ENCODE measurements at regions not wholly inside any gene's neighbourhood (a gene's known extent, or its start where the extent isn't known, plus 50 kb on each side); places are given as distances from the start of the nearest gene placed in this dataset.
A peak's percentile ranks its signal among the peaks of the same experiment; 100 is the strongest.

DNA sequence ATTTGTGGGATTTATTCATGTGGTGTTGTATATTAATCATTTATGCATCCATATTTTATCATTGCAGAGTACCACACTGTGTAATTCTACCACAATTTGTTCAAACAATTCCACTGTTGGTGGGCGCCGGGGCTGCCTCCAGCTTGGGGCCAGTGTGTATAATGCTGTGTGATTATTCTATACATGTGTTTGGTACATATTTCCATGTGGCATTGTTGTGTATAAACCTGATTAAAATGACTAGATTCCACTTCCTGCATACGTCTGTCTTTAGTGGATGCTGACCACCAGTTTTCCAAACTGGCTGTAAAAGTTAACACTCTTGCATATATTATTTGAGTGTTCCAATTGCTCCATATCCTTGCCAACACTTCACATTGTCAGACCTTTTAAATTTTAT lies 1213.8 kb downstream of the TBC1D22A start:
- DNase-seq, result no peak

DNA sequence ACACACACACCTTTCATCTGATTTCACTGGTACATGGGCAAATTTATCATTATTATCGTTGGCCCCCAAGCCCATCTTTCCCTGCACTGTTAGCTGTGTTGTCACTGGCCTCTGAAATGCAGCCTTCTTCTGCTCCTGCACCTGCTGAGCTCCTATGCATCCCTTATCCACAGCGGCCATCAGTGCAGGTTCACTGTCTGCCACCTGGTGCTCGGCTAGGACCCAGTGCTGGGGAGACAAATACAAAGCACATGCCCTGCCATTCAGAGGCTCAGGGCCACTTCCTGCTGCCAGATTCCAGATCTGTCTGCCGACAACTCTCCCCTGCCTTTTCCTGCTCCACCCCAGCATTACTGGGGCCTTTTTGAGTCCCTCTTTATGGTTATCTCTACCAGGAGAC lies 1205.4 kb downstream of the TBC1D22A start:
- no peak for DNase-seq

DNA sequence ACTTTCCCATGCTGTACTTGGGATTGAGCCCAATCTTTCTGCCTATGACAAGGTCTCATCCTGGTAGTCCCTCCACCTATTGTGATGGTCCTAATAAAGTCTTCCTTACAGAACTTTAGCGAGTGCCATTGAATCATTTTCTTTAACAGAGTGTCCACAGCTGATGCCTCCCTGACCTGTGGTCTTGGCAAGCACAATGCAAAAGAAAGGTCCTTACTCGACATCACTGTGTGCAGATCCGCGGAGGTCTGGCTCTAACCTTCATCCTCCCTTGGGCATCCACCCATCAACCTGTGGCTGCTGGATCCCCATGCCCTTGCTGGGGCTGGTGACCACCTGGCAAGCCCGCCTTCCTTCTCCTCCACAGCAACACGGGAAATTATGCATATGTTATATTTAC lies 1203.9 kb downstream of the TBC1D22A start:
- DNase-seq, result no peak

DNA sequence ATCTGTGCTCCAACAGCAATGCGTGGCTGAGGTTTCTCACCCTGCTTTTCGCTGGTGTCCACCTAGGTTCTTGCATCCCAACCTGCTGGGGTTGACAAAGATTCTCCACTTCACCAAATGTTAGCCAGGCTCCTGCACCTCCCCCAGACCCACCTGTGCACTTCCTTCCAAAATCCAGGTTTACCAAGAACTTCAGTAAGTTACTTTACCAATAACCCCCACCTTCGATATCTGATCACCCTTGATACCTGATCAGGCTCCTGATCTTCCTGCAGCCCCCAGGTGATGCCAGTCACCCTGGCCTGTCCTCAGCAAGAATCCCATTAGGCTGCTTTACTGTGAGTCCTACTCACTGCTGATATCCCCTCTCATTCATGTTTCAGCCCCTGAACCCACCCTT lies 1203.4 kb downstream of the TBC1D22A start:
- no peak for DNase-seq

DNA sequence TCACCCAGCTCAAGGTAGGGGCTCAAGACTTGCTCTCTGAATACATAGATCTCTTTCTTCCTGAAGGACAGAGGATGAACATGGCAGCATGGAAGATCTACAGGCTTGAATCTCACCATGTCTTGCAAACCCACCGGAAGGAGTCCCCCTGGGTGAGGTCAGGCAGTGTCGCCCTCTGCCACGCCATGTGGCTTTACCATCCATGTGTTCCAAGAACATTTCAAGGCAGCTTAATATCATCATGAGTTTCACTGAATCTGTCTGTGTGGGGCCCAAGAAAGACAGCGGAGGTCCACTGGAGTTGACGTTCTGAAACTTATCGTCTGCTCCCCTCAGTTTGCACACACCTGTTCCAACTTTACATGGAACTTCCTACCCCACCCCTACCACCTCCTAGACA lies 1202.6 kb downstream of the TBC1D22A start:
- no peak for DNase-seq

DNA sequence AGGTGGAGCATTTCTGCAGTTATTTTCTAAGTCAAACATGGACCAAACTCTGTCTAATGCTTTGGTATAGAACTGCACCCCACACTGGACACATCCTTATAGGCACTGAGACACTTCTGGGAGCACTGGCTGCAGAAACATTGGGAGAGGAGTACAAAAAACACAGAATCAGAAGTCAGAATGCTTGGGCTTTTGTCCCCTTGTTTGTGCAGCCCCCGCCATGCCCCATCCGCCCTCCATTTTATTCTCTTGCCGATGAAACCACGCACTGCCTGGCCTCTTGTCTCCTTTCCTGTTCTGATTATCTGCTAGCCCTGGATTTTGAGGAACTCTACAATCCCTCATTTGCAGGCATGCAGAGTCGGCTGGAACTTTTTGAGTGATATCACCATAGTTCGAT lies 1201.2 kb downstream of the TBC1D22A start:
- no peak for DNase-seq

DNA sequence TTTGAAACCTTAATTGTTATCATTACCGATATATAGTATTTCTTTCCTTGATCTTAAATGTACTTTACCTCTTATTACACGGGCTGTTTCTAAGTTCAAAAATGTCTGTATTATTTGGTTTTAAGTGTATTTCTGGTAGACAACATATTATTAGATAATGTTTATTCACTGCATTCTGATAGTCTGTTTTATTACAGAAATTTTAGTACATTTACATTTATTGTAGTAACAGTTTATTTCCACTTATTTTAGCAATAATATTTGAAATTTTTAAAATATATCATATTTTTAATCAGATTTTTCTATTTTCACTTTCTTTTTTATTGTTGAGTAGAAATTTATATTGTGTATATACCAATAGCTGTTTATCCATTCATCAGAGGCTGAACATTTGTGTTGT lies 1195.2 kb downstream of the TBC1D22A start:
- DNase-seq, result no peak

DNA sequence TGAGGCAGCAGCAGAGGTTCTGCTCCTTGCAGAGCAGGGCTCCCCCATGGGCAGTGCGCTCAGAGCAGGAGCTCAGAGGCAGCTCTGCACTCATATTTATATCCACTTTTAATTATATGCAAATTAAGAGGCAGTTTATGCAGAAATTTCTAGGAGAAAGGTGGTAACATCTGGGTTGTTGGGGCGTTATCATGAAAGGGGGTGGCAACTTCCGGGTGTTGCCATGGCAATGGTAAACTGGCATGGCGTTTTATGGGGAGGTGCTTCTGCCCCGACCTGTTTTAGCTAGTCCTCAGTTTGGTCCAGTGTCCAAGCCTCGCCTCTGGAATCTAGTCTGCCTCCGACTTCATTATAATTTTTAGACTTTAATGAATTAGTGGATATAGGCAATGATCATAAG lies 1191.7 kb downstream of the TBC1D22A start:
- DNase-seq, result no peak

DNA sequence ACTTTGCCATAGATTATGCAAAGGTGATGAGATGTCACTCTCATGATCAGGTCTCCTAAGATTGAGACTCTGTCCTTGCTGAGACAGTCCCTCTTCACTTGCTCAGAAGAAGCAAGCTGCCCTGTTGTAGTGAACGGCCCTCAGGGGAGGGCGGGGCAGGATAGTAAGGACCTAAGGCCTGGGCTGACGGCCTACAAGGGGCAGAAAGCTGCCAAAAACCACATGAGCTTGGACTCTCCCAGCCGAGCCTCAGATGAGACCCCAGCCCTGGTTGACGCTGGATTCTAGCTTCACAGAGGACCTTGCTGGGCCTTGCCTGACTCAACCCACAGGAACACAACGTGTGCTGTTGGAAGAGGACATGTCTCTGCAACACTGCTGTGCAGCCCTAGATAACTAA lies 1182.5 kb downstream of the TBC1D22A start:
- no peak for DNase-seq

DNA sequence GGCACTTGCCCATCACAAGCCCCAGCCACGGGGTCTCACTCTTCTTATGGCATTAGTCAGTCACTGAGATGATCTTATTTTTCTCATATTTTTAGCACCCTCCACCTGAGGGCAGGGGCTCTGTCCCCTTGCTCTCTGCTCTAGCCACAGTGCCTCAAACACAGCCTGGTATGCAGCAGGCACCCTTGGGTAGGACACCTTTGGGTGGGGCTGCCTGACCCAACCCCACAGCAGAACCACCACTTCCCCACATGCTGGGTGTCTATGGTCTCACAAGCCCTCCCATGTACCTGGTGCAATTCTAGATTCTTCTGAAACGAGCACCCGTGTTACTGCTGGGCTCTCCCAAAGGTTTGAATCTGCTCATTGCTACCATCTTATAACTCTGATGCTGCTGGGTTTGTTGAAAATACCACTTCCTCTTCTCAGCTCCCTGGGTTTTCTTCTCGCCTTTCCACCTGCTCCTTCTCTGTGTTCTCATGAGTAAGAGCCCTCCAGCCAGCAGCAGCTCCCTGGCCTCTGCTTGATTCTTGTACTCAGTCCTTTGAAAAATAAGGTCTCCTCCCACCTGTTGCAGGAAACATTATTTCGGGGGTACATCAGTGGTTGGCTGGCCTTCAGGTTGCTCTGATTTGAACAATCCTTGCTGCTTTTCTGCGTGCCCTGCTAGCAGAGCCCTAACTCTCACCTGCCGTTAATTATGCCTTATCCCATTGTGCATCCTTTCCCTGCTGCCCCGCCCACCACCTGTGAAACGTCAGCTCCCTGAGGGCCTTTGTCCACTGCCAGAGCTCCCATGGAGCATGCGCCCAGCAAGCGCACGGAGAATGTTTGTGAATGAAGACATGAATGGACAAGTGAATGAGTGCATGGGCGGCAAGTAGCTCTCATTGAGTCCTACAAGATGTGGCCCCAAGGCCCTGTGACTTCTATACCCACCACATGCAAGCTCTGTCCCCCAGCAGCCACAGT lies 1181.6 kb downstream of the TBC1D22A start:
- no peak for DNase-seq

DNA sequence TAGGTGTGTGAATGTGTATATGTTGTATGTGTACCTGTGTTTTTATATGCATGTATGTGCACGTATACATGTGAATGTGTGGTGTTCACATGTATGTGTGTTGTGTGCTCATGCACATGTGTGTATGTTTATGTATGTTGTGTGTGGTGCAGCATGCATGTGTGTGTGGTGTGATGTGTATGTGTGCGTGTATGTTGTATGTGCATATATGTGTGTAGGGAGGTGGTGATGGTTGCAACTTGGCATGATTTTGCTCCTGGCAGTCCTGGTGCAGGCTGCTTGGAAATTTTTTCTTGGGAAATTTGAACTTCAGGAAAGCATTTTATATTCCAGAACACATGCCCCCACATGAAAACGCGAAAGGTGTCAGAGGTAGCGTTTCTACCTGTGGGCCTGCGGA lies 1177.8 kb downstream of the TBC1D22A start:
- DNase-seq, result no peak

DNA sequence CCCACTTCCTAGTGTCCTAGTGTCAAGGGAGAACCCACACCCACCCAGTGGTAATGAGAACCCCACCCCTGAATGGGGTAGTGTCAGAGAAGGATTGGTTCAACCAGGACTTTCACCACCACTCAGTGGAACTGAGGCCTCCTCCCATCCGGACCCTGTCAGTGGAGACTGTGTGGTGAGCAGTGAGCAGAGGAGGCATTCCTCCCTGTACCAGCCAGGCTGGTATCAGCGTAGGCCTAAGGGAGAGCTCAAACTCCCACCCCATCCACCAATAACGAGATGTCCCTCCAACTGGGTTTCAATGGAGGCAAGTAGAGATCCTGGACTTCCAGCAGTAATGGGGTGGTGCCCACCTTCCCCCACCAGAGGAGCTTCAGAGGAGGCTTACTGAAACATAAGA lies 1171.4 kb downstream of the TBC1D22A start:
- no peak for DNase-seq

DNA sequence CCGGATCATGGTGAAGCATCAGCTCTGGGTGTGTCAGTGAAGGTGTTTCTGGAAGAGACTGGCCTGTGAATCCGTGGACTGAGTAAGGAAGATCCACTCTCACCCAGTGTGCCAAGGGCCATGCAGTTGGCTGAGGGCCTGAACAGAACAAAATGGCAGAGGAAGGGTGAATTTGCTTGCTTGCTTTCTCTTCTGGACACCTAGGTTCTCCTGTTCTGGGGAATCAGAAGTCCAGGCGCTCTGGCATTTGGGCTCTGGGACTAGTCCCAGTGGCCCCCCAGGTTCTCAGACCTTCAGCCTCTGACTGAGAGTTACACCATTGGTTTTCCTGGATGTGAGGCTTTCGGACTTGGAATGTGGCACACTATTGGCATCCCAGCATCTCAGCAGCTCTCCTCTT lies 1170.8 kb downstream of the TBC1D22A start:
- no peak for DNase-seq

DNA sequence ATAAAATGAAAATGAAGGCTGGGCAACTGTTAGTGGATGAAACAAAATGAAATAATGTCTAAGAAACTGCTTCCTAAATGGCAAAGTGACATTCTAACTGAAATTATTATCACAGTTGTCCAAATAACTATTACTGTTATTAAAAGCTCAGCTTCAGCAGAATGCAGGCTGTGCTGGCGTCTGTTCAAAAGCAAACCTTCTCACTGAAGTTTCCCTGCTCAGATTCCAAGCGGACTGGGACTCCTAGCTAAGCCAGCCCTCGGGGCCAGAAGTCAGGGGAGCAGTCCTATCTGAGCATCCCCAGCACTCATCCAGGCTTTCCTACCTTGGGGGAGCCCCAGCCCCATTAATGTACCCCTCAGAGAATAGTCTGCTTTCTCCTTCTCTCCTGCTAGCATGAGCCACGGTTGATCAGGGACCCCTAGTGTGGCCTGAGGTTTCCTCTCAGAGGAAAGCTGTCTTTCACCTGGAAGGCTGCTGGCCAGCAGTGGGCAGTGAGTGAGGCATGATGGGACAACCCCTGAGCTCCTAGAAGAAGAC lies 1167.3 kb downstream of the TBC1D22A start:
- DNase-seq, result no peak

DNA sequence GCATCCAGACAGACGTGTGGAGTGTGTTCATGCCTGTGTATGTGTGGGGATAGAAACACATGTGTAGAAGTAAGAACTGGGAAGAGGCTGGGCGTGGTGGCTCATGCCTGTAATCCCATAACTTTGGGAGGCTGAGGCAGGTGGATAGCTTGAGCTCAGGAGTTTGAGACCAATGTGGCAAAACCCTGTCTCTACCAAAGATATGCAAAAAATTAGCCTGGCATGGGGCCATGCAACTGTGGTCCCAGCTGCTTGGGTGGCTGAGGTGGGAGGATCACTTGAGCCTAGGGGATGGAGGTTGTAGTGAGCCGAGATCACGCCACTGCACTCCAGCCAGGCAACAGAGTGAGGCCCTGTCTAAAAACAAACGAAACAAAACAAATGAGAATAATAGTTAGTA lies 1166.6 kb downstream of the TBC1D22A start:
- DNase-seq, result no peak

DNA sequence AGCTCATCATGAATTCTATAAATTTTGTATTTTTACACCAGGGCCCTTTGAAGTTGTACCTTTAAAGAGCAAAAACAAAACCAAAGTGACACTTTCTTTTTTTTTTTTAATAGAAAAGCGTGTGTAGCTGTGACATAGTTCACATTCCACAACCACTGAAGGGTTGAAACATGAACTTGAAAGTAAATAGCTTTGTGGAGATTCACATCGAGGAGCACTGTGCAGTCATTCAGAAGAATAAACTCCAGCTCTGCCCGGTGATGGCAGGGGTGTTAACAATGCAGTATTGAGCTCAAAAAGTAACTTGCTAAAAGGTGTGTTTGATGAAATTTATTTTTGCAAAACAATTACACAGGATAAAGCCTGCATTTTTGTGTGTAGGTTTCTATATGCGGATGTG lies 1166.2 kb downstream of the TBC1D22A start:
- DNase-seq, result no peak

DNA sequence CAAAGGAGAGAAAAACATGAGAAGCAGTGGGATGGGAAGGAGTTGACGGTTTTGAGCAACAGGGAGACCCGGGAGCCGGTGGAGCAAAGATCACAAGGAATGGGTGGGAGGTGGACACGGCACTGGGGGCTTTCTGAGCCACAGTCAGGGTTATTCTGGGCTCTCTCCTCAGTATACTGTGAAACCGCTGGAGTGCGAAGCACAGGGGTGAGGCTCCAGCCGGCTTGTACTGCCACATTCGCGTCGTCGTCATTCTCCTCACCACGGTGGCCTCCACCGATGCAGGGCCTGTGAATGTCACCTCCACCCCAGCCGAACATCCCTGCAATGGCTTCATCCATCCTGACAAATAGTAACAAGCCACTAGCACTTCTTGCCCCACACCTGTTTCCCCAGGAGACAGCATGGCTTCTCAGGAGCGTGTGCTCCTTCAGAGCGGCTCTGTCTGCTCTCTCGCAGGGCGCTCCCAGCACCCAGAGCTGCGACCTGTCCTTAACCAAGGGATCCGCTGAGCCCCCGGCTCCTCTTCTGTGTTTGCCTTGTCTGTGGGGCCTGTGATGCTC lies 1165.3 kb downstream of the TBC1D22A start:
- DNase-seq, result no peak

DNA sequence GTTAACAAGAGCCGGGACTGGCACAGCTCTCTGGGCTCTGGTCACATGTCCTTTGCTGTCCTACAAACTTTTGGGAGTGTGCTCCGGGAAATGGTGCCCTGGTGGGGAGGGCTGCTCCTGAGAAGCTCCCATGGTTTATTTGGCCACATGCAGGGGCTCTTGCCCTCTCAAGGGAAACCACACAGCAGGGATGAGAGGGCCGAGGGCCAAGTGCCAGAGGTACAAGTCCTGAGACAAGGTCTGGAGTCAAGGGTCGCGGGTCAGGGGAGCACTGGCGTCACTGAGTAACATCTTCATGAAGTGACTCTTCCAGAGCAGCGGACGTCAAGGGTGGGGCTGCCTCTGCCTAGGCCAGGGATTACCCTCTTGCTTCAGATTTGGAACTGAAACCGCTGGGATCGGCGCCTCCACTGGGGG lies 1160.6 kb downstream of the TBC1D22A start:
- DNase-seq, result no peak

DNA sequence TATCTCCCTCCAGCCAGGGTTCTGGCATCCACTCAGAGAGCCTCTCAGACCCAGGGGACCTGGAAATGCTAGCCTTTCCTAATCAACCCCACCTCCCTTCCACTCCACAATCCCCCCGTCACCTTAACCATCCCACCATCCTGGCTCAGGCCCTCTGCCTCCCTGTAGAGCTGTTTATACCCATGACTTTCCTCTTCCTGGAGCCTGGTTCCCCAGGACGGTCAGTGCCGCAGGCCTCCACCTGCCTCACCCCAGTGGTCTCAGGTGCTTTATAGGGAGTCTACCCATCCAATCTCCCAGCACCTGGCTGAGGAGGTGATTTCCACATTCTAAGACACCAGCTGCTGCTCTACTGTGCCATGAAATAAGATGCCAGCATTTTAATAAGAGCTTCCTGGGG lies 1159.5 kb downstream of the TBC1D22A start:
- DNase-seq, result no peak

DNA sequence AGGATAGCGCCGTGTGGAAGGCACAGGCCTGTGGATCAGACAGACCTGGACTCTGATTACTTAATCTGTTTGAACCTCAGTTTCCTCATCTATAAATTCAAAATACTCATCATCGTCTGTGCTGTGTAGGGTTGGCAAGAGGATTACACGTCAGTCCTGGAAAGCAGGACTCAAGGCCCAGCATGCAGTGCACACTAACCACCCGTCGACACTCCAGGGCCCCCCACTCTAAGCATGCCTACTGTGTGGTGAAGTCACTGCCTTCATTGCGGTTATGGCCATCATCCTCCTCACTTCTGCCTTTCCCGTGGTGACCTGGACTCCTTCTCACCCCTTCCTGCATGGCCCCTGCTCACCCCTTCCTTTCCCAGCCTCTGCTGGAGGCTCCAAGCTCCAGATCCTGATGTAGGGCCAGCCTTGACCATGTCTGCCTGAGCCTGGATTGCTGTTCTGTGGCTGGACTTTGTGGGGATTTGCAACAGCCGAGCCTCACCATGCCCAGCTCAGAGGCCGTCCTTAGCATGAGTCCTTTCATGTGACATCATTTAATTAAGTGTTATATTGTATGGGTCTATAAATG lies 1158.0 kb downstream of the TBC1D22A start:
- no peak for DNase-seq

DNA sequence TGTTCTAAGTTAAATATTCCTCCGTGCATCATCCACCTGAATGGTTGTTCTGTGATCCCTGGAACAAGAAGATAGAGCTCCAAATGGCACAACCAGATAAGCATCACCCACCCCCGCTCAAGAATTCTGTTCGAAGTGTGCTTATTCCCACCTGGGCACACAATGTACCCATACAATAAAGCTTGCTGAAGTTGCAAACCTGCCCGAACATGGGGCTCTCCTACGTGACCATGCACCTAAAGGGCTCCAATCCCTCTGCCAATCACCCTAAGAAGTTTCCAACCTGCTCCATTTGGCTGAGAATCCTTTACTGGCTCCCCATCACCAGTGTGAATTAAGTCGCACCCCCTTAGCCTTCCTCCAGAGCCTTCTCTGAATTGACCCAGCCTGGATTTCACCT lies 1157.4 kb downstream of the TBC1D22A start:
- no peak for DNase-seq

DNA sequence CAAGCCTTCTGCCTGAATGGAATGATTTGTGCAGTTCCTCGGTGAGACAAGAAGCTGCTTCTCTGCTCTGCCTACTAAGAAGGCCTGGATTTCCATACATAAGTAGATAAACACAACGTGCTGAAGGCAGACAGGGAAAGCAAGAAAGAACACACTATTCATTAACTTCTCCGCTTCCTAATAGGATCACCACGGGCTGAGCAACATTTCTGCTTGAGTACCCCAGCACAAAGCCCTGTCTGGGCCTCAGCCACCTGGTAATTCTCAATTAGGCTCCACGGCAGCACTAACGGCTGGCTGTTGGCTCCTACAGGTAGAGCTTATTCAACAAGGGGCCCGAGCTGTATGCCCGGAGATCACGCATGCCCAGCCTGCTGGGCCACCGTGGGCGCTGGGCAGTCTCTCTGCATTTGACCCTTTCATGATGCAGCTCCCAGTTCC lies 1156.6 kb downstream of the TBC1D22A start:
- peak; percentile 35 for DNase-seq

DNA sequence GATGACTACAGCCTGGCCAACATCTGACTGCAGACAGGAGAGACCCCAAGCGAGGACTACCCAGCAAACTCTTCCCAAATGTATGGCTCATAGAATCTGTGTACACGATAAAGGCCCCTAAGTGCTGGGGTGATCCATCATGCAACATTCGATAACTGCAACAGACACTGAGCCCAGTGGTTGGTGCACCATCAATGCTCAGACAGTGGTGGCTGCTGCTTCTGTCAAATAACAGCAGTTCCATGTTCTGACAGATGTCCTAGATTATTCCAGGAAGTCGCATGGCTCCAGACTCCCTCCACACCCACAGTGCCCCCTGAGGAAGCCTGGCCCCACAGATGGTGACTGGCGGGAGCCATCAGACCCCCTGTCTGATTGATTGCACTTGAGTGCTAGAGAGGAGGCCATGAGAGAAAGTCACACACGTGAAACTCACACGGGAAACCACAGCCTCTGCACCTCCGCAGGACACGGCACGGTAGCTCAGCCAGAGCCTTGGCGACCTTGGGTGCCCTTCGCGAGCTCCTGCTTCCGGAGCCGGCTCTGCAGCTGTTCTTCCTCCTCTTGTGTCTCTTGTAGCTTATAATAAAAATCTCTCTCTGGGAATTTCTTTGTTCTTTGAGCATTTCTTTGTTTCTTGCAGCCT lies 1155.9 kb downstream of the TBC1D22A start:
- DNase-seq, result no peak
